ENCODE measurements at regions not wholly inside any gene's neighbourhood (a gene's known extent, or its start where the extent isn't known, plus 50 kb on each side); places are given as distances from the start of the nearest gene placed in this dataset.

- no peak overlapping the region for H3K4me3 ChIP-seq (ENCODE audit: low read depth, low read length)
- no peak for TF ChIP-seq CTCF (IDR thresholded peaks at IDR 0.05; ENCODE audit: low read depth, low read length, missing control alignments)
- in situ Hi-C loops (cut with HindIII; ENCODE audit: low sequenced_read_pairs): no loop called here
- DNase-seq (ENCODE audit: low read depth): no peak
These were observed 991.8 kb upstream of the GJE1 start for GRCh38 chr6:141140905-141141304.

GRCh38 chr6:141139461-141139860, 993.3 kb upstream of the GJE1 start:
- TF ChIP-seq CTCF (IDR thresholded peaks at IDR 0.05; ENCODE audit: low read depth, low read length, missing control alignments): no peak
- no peak for DNase-seq (ENCODE audit: low read depth)
- H3K4me3 ChIP-seq (ENCODE audit: low read depth, low read length): no peak overlapping the region
- in situ Hi-C loops (cut with HindIII; ENCODE audit: low sequenced_read_pairs): no loop called here

- DNase-seq (ENCODE audit: low read depth): no peak
- in situ Hi-C loops (cut with HindIII; ENCODE audit: low sequenced_read_pairs): no loop called here
These were observed 998.0 kb upstream of the GJE1 start for GRCh38 chr6:141134723-141135122.

GRCh38 chr6:141133836-141134235, 998.9 kb upstream of the GJE1 start:
- no peak for TF ChIP-seq CTCF (IDR thresholded peaks at IDR 0.05; ENCODE audit: low read depth, low read length, missing control alignments)
- no peak for DNase-seq (ENCODE audit: low read depth)
- in situ Hi-C loops (cut with HindIII; ENCODE audit: low sequenced_read_pairs): no loop called here
- no peak overlapping the region for H3K4me3 ChIP-seq (ENCODE audit: low read depth, low read length)

More at GRCh38 chr6:141134723-141135122, 998.0 kb upstream of the GJE1 start:
- TF ChIP-seq CTCF (IDR thresholded peaks at IDR 0.05; ENCODE audit: low read depth, low read length, missing control alignments): no peak
- no peak overlapping the region for H3K4me3 ChIP-seq (ENCODE audit: low read depth, low read length)

GRCh38 chr6:141133346-141133745, 999.4 kb upstream of the GJE1 start:
- H3K4me3 ChIP-seq (ENCODE audit: low read depth, low read length): no peak overlapping the region
- no peak for DNase-seq (ENCODE audit: low read depth)
- in situ Hi-C loops (cut with HindIII; ENCODE audit: low sequenced_read_pairs): no loop called here
- TF ChIP-seq CTCF (IDR thresholded peaks at IDR 0.05; ENCODE audit: low read depth, low read length, missing control alignments): no peak

- in situ Hi-C loops (cut with HindIII; ENCODE audit: low sequenced_read_pairs): no loop called here
- H3K4me3 ChIP-seq (ENCODE audit: low read depth, low read length): no peak overlapping the region
- TF ChIP-seq CTCF (IDR thresholded peaks at IDR 0.05; ENCODE audit: low read depth, low read length, missing control alignments): no peak
- DNase-seq (ENCODE audit: low read depth): no peak
These were observed 1001.1 kb upstream of the GJE1 start for GRCh38 chr6:141131616-141132015.

GRCh38 chr6:141123497-141123896, 1009.2 kb upstream of the GJE1 start:
- TF ChIP-seq CTCF (IDR thresholded peaks at IDR 0.05; ENCODE audit: low read depth, low read length, missing control alignments): no peak
- H3K4me3 ChIP-seq (ENCODE audit: low read depth, low read length): no peak overlapping the region
- no peak for DNase-seq (ENCODE audit: low read depth)
- in situ Hi-C loops (cut with HindIII; ENCODE audit: low sequenced_read_pairs): no loop called here
